Neural progenitor cell (in vitro differentiated cells): ENCODE measurements at regions not wholly inside any gene's neighbourhood (a gene's known extent, or its start where the extent isn't known, plus 50 kb on each side); places are given as distances from the start of the nearest gene placed in this dataset.

Experiments used
- DNase-seq: peaks from one replicate; pipeline ENCODE4 v3.0.0-alpha.2; 2016; ENCODE audit warnings: low spot score
- H2AFZ ChIP-seq: fragments of 200-600 bp; sonication (generic); replicated peaks from 2 replicates; pipeline ENCODE4 v1.6.1; 2016; ENCODE audit warnings: antibody characterized with exemption
- H3F3A ChIP-seq: fragments of 200-600 bp; sonication (generic); 2 replicates; pipeline ENCODE4 v1.6.1; 2016; ENCODE audit warnings: antibody characterized with exemption, low read depth
- H3K27ac ChIP-seq: fragments of 200-600 bp; sonication (generic); 2 replicates; pipeline ENCODE4 v1.5.1; 2016; ENCODE audit warnings: mild to moderate bottlenecking
- H3K27me3 ChIP-seq: fragments of 200-600 bp; sonication (generic); 2 replicates; pipeline ENCODE4 v1.6.1; 2016; ENCODE audit warnings: mild to moderate bottlenecking, moderate library complexity
- H3K36me3 ChIP-seq: fragments of 200-600 bp; sonication (generic); 2 replicates; pipeline ENCODE4 v1.5.1; 2016
- H3K4me1 ChIP-seq: fragments of 200-600 bp; sonication (generic); 2 replicates; pipeline ENCODE4 v1.6.1; 2016; ENCODE audit warnings: mixed run types
- H3K4me2 ChIP-seq: fragments of 200-600 bp; sonication (generic); 2 replicates; pipeline ENCODE4 v1.6.1; 2016
- H3K4me3 ChIP-seq: fragments of 200-600 bp; sonication (generic); 2 replicates; pipeline ENCODE4 v1.5.1; 2016
- H3K79me2 ChIP-seq: fragments of 200-600 bp; sonication (generic); 2 replicates; pipeline ENCODE4 v1.6.1; 2016; ENCODE audit warnings: low read depth
- H3K9ac ChIP-seq: fragments of 200-600 bp; sonication (generic); 2 replicates; pipeline ENCODE4 v1.6.1; 2016
- H3K9me3 ChIP-seq: fragments of 200-600 bp; sonication (generic); 2 replicates; pipeline ENCODE4 v1.5.1; 2016; ENCODE audit warnings: low read depth
- H4K20me1 ChIP-seq: fragments of 200-600 bp; sonication (generic); 2 replicates; pipeline ENCODE4 v1.6.1; 2016; ENCODE audit warnings: low read depth
- H3K27ac Mint-ChIP-seq: 3 replicates; pipeline ENCODE4 v1.8.0; 2021; ENCODE audit warnings: mixed read lengths
- H3K27me3 Mint-ChIP-seq: 2 replicates; pipeline ENCODE4 v1.8.0; 2022; ENCODE audit warnings: low read depth, mild to moderate bottlenecking, inconsistent platforms, moderate library complexity, mixed read lengths; ENCODE audit not compliant: insufficient read depth
- H3K36me3 Mint-ChIP-seq: 3 replicates; pipeline ENCODE4 v1.8.0; 2021; ENCODE audit warnings: mixed read lengths
- H3K4me1 Mint-ChIP-seq: 3 replicates; pipeline ENCODE4 v1.8.0; 2021; ENCODE audit warnings: mixed read lengths
- H3K4me3 Mint-ChIP-seq: 3 replicates; pipeline ENCODE4 v1.8.0; 2021; ENCODE audit warnings: mild to moderate bottlenecking, moderate library complexity, mixed read lengths
- H3K9me3 Mint-ChIP-seq: 3 replicates; pipeline ENCODE4 v1.8.0; 2020; ENCODE audit warnings: mixed read lengths
- EZH2 ChIP-seq: fragments of 200-600 bp; sonication (generic); IDR thresholded peaks from 2 replicates; pipeline ENCODE4 v1.6.1; 2017; ENCODE audit warnings: antibody characterized with exemption, mild to moderate bottlenecking, moderate library complexity
- EZH2phosphoT487 ChIP-seq: fragments of 200-600 bp; sonication (generic); IDR thresholded peaks from 2 replicates; pipeline ENCODE4 v1.6.1; 2017; ENCODE audit warnings: antibody characterized with exemption
- TF ChIP-seq, protein P1 (sequence below): fragments of 200-600 bp; sonication (generic); IDR thresholded peaks from 2 replicates; pipeline ENCODE4 v1.5.1; 2017; ENCODE audit warnings: antibody characterized with exemption, mild to moderate bottlenecking

DNA sequence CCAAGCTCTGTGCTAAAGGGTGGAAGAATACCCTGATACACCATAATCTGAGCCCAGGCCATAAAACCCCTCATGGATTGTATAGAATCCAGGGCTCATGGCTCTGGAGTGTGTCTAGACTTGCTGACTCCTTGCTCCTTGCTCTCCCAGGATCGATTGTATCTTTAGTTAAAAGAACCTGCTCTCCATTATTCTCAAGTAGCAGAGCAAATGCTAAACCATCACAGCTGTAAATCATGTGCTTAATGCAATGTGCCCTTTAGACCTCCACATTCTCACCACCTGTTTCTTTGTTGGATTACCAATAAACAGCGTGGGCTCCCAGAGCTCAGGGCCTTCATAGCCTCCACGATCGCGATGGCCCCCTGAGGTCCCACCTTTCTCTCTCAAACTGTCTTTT, 411.6 kb upstream of the FBXO33 start:
- Mint-ChIP-seq H3K36me3 (no peaks in the 10 kb centered on the region), H3K4me3 (no peak overlapping the region), H3K9me3 (no peaks in the 10 kb centered on the region), H3K27me3 (peaks cover 3% of the 10 kb centered on the region), H3K4me1 (peaks cover 9% of the 10 kb centered on the region), H3K27ac (peak overlapping the region; percentile 57)
- Histone ChIP-seq H3K4me3 (no peak overlapping the region), H3K27ac (peak overlapping the region; percentile 89), H3F3A (no peaks in the 10 kb centered on the region), H3K27me3 (no peaks in the 10 kb centered on the region), H3K79me2 (no peaks in the 10 kb centered on the region), H4K20me1 (no peaks in the 10 kb centered on the region), H2AFZ (no peak overlapping the region), H3K4me2 (peak overlapping the region; percentile 36), H3K9me3 (no peaks in the 10 kb centered on the region), H3K36me3 (no peaks in the 10 kb centered on the region), H3K9ac (no peak overlapping the region), H3K4me1 (peaks cover 23% of the 10 kb centered on the region)
- peak; percentile 52 for DNase-seq
- TF ChIP-seq EZH2 (no peak), EZH2phosphoT487 (no peak)
- TF ChIP-seq, protein P1, sequence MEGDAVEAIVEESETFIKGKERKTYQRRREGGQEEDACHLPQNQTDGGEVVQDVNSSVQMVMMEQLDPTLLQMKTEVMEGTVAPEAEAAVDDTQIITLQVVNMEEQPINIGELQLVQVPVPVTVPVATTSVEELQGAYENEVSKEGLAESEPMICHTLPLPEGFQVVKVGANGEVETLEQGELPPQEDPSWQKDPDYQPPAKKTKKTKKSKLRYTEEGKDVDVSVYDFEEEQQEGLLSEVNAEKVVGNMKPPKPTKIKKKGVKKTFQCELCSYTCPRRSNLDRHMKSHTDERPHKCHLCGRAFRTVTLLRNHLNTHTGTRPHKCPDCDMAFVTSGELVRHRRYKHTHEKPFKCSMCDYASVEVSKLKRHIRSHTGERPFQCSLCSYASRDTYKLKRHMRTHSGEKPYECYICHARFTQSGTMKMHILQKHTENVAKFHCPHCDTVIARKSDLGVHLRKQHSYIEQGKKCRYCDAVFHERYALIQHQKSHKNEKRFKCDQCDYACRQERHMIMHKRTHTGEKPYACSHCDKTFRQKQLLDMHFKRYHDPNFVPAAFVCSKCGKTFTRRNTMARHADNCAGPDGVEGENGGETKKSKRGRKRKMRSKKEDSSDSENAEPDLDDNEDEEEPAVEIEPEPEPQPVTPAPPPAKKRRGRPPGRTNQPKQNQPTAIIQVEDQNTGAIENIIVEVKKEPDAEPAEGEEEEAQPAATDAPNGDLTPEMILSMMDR: no peak

DNA sequence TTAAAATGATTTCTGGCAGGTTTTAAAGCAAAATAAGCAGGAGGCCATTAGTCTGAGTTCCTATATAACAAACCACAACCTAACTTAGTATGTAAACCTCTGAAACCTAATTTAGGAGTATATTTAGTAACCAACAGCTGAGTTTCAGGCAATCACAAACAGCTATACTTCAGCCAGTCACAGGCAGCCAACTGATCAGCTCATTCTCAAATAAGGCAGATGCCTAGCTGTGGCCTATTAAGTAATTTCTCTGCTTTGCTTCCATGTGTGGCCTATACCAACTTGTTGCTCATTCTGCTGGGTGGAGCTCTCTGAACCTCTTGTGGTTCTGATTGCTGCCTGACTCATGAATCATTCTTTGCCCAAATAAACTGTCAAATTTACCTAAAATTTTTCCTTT, 408.9 kb upstream of the FBXO33 start:
- Histone ChIP-seq H3K27me3 (no peaks in the 10 kb centered on the region), H3F3A (no peaks in the 10 kb centered on the region), H3K9ac (no peak overlapping the region), H3K9me3 (no peaks in the 10 kb centered on the region), H2AFZ (no peak overlapping the region), H3K4me2 (no peak overlapping the region), H3K27ac (no peak overlapping the region), H3K79me2 (no peaks in the 10 kb centered on the region), H3K4me1 (peaks cover 23% of the 10 kb centered on the region), H4K20me1 (no peaks in the 10 kb centered on the region), H3K4me3 (no peak overlapping the region), H3K36me3 (no peaks in the 10 kb centered on the region)
- H3K4me3 Mint-ChIP-seq: no peak overlapping the region
- TF ChIP-seq, protein P1: no peak
- TF ChIP-seq EZH2 (no peak), EZH2phosphoT487 (no peak)
- no peak for DNase-seq
- peaks cover 3% of the 10 kb centered on the region for H3K27me3 Mint-ChIP-seq
- H3K9me3 Mint-ChIP-seq: no peaks in the 10 kb centered on the region
- H3K36me3 Mint-ChIP-seq: no peaks in the 10 kb centered on the region
- no peak overlapping the region for H3K27ac Mint-ChIP-seq
- H3K4me1 Mint-ChIP-seq: peaks cover 9% of the 10 kb centered on the region

DNA sequence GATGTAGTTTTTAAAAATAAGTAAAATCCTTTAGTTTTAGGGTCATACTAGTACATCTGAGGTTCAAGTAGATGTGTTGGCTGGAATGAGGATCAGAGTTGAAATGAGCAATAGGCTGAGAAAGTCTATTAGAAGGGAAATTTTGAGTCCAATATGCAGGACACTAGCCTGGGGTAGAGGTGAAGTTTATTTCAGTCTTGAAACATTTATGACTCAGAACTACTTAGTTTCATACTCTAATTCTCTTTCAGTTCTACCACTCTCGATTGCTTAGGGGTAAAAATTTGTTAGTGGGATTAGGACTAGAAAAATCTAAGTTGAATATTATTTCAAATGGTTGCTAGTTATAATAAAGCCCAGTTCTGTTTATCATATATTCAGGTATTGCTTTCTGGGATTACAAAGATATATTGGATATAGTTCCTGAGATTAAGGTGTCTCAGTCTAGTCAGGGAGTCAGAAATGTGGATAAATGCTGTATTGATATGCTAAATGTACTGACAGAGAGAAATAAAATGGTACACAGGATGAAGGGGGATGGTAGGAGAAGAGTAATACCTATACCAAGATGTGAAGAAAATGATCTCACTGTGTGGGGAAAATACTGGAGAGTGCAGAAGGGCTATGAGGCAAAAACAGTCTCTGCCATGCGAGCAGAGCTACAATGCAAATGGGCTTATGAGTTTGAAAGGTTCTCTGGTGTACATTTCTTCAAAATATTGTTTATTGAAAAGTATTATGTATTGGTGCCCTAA, 395.8 kb upstream of the FBXO33 start:
- DNase-seq: no peak
- Histone ChIP-seq H3K4me3 (no peak overlapping the region), H3K4me1 (no peaks in the 10 kb centered on the region), H3K27ac (no peak overlapping the region), H3K79me2 (no peaks in the 10 kb centered on the region), H3K9me3 (no peaks in the 10 kb centered on the region), H2AFZ (no peak overlapping the region), H3K36me3 (no peaks in the 10 kb centered on the region), H4K20me1 (no peaks in the 10 kb centered on the region), H3F3A (no peaks in the 10 kb centered on the region), H3K27me3 (no peaks in the 10 kb centered on the region), H3K9ac (no peak overlapping the region), H3K4me2 (no peak overlapping the region)
- H3K27me3 Mint-ChIP-seq: no peaks in the 10 kb centered on the region
- no peak overlapping the region for H3K4me3 Mint-ChIP-seq
- no peaks in the 10 kb centered on the region for H3K36me3 Mint-ChIP-seq
- H3K27ac Mint-ChIP-seq: no peak overlapping the region
- TF ChIP-seq EZH2: no peak
- TF ChIP-seq, protein P1: no peak
- TF ChIP-seq EZH2phosphoT487: no peak
- no peaks in the 10 kb centered on the region for H3K9me3 Mint-ChIP-seq
- H3K4me1 Mint-ChIP-seq: no peaks in the 10 kb centered on the region
